ENCODE measurements at regions not wholly inside any gene's neighbourhood (a gene's known extent, or its start where the extent isn't known, plus 50 kb on each side); places are given as distances from the start of the nearest gene placed in this dataset.

GRCh38 chr7:54841772-54842697, 83.0 kb upstream of the SEC61G start:
- TF ChIP-seq, protein P1, sequence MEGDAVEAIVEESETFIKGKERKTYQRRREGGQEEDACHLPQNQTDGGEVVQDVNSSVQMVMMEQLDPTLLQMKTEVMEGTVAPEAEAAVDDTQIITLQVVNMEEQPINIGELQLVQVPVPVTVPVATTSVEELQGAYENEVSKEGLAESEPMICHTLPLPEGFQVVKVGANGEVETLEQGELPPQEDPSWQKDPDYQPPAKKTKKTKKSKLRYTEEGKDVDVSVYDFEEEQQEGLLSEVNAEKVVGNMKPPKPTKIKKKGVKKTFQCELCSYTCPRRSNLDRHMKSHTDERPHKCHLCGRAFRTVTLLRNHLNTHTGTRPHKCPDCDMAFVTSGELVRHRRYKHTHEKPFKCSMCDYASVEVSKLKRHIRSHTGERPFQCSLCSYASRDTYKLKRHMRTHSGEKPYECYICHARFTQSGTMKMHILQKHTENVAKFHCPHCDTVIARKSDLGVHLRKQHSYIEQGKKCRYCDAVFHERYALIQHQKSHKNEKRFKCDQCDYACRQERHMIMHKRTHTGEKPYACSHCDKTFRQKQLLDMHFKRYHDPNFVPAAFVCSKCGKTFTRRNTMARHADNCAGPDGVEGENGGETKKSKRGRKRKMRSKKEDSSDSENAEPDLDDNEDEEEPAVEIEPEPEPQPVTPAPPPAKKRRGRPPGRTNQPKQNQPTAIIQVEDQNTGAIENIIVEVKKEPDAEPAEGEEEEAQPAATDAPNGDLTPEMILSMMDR (IDR thresholded peaks at IDR 0.05; ENCODE audit: insufficient read depth, low read length, poor library complexity, severe bottlenecking) = peak; percentile 57
- no peak for TF ChIP-seq EZH2phosphoT487 (conservative IDR thresholded peaks at IDR 0.05; ENCODE audit: low read length)

Measured in SU-DHL-6 (cell line).